HL-60 (cell line): ENCODE measurements at regions not wholly inside any gene's neighbourhood (a gene's known extent, or its start where the extent isn't known, plus 50 kb on each side); places are given as distances from the start of the nearest gene placed in this dataset.
A peak's percentile ranks its signal among the peaks of the same experiment; 100 is the strongest.

Experiments
- DNase-seq, 2 experiments: peaks; one replicate each; pipeline ENCODE4 v3.0.0-alpha.2; 2010 to 2020; ENCODE audit warnings: low read depth in 1 of 2, low spot score in 1 of 2
- H3K27ac ChIP-seq: fragments of 250-450 bp; sonication (Bioruptor Pico); replicated peaks from 2 replicates; pipeline ENCODE4 v1.5.1; 2020; ENCODE audit warnings: mild to moderate bottlenecking, moderate library complexity
- H3K27me3 ChIP-seq: fragments of 250-450 bp; sonication (Bioruptor Pico); 2 replicates; pipeline ENCODE4 v1.5.1; 2021; ENCODE audit warnings: mild to moderate bottlenecking, moderate library complexity; ENCODE audit not compliant: insufficient read depth, poor library complexity, severe bottlenecking
- H3K4me3 ChIP-seq: replicated peaks from 2 replicates; pipeline ENCODE4 v1.5.1; 2011; ENCODE audit warnings: mild to moderate bottlenecking, control low read depth, low read length; ENCODE audit not compliant: insufficient read depth
- CTCF ChIP-seq: IDR thresholded peaks from one replicate; pipeline ENCODE4 v1.5.1; 2011; ENCODE audit warnings: low read length, control low read depth, inconsistent platforms; ENCODE audit not compliant: insufficient read depth
- GABPA ChIP-seq: IDR thresholded peaks from 2 replicates; pipeline ENCODE4 v1.6.1; 2012; ENCODE audit warnings: low read depth
- POLR2AphosphoS5 ChIP-seq: IDR thresholded peaks from 2 replicates; pipeline ENCODE4 v1.6.1; 2012; ENCODE audit warnings: low read depth
- REST ChIP-seq: IDR thresholded peaks from 2 replicates; pipeline ENCODE4 v1.6.1; 2012; ENCODE audit warnings: low read depth; ENCODE audit not compliant: insufficient replicate concordance
- SPI1 ChIP-seq: IDR thresholded peaks from 2 replicates; pipeline ENCODE4 v1.6.1; 2012; ENCODE audit warnings: low read depth, mild to moderate bottlenecking, borderline replicate concordance

GRCh38 chr5:60271517-60271916, 378.0 kb upstream of the PDE4D start:
- no peak overlapping the region for H3K27ac ChIP-seq
- H3K4me3 ChIP-seq: no peak overlapping the region
- DNase-seq: no peak
- no peak for TF ChIP-seq POLR2AphosphoS5
- TF ChIP-seq GABPA: no peak
- TF ChIP-seq REST: no peak
- TF ChIP-seq SPI1: no peak
- TF ChIP-seq CTCF: no peak
- H3K27me3 ChIP-seq: no peaks in the 10 kb centered on the region

- H3K27ac ChIP-seq: no peak overlapping the region
- no peak overlapping the region for H3K4me3 ChIP-seq
- no peak for DNase-seq
- no peaks in the 10 kb centered on the region for H3K27me3 ChIP-seq
- TF ChIP-seq REST (no peak), POLR2AphosphoS5 (no peak), GABPA (no peak), CTCF (no peak), SPI1 (no peak)
Observed at GRCh38 chr5:60267907-60268306, 374.4 kb upstream of the PDE4D start.

GRCh38 chr5:60263346-60263745, 369.8 kb upstream of the PDE4D start:
- Histone ChIP-seq H3K4me3 (no peak overlapping the region), H3K27me3 (no peaks in the 10 kb centered on the region), H3K27ac (peak overlapping the region; percentile 75)
- peak in 1 of 2 experiments; percentile 41 for DNase-seq
- TF ChIP-seq REST (no peak), GABPA (no peak), POLR2AphosphoS5 (no peak)
